PC-9 (cell line): ENCODE measurements at regions not wholly inside any gene's neighbourhood (a gene's known extent, or its start where the extent isn't known, plus 50 kb on each side); places are given as distances from the start of the nearest gene placed in this dataset.

ENCODE experiments used
- BruUV-seq: library from RNA; stranded (reverse); fragments of 400-500 nt; replicated peaks from 2 replicates; lab custom pipeline; 2021; lab: Mats Ljungman, UMichigan
- CTCF ChIA-PET: fragments of 300-600 bp; sonication (Branson Sonifier 250); formaldehyde crosslinking; loops from one replicate; lab custom pipeline; 2022; ENCODE audit warnings: antibody characterized with exemption; lab: Charles Lee
- POLR2A ChIA-PET: fragments of 300-600 bp; sonication (Branson Sonifier 250); formaldehyde crosslinking; loops from one replicate; lab custom pipeline; 2022; ENCODE audit warnings: antibody characterized with exemption; ENCODE audit not compliant: unreplicated experiment; lab: Charles Lee
- DNase-seq, 2 experiments: peaks; one replicate each; pipeline versions ENCODE4 v3.0.0 to v3.0.0-alpha.2; 2015 to 2022; ENCODE audit warnings: mixed read lengths in 1 of 2
- H2AFZ ChIP-seq: fragments of 200-600 bp; sonication (generic); 2 replicates; pipeline ENCODE4 v1.8.1; 2017; ENCODE audit warnings: antibody characterized with exemption
- H3F3A ChIP-seq: fragments of 200-600 bp; sonication (generic); 2 replicates; pipeline ENCODE4 v1.8.1; 2017; ENCODE audit warnings: antibody characterized with exemption, mild to moderate bottlenecking, low read depth; ENCODE audit not compliant: insufficient read depth
- H3K27ac ChIP-seq: fragments of 200-600 bp; sonication (generic); 2 replicates; pipeline ENCODE4 v1.6.1; 2016; ENCODE audit warnings: mixed run types
- H3K27me3 ChIP-seq: fragments of 200-600 bp; sonication (generic); 2 replicates; pipeline ENCODE4 v1.6.1; 2016; ENCODE audit warnings: low read depth, mixed run types; ENCODE audit not compliant: insufficient read depth
- H3K36me3 ChIP-seq: fragments of 200-600 bp; sonication (generic); 2 replicates; pipeline ENCODE4 v1.6.1; 2016; ENCODE audit warnings: low read depth, mixed run types
- H3K4me1 ChIP-seq: fragments of 200-600 bp; sonication (generic); replicated peaks from 2 replicates; pipeline ENCODE4 v1.6.1; 2016; ENCODE audit warnings: mixed run types; ENCODE audit not compliant: insufficient read depth
- H3K4me2 ChIP-seq: fragments of 200-600 bp; sonication (generic); 2 replicates; pipeline ENCODE4 v1.6.1; 2017; ENCODE audit warnings: mixed run types
- H3K4me3 ChIP-seq: fragments of 200-600 bp; sonication (generic); 2 replicates; pipeline ENCODE4 v1.6.1; 2016; ENCODE audit warnings: mixed run types
- H3K79me2 ChIP-seq: fragments of 200-600 bp; sonication (generic); 2 replicates; pipeline ENCODE4 v1.6.1; 2017; ENCODE audit warnings: low read depth, mixed run types
- H3K9me2 ChIP-seq: fragments of 200-600 bp; sonication (generic); 2 replicates; pipeline ENCODE4 v1.8.1; 2017; ENCODE audit warnings: mild to moderate bottlenecking; ENCODE audit not compliant: insufficient read depth
- H3K9me3 ChIP-seq: fragments of 200-600 bp; sonication (generic); 2 replicates; pipeline ENCODE4 v1.8.1; 2016; ENCODE audit warnings: low read depth; ENCODE audit not compliant: insufficient read depth
- H4K20me1 ChIP-seq: fragments of 200-600 bp; sonication (generic); 2 replicates; pipeline ENCODE4 v1.8.1; 2017; ENCODE audit not compliant: insufficient read depth
- CTCF ChIP-seq: fragments of 200-600 bp; sonication (generic); conservative IDR thresholded peaks from 2 replicates; pipeline ENCODE4 v1.6.1; 2017; ENCODE audit warnings: mixed run types, antibody characterized with exemption, mild to moderate bottlenecking, moderate library complexity
- EZH2 ChIP-seq: fragments of 200-600 bp; sonication (generic); IDR thresholded peaks from 2 replicates; pipeline ENCODE4 v1.8.0; 2017; ENCODE audit warnings: antibody characterized with exemption, low read depth
- intact Hi-C: fragments of 100-400 bp; cut with micrococcal nuclease; formaldehyde crosslinking; loops from one replicate; pipeline ENCODE4 v1.10.0; 2022; ENCODE audit not compliant: unreplicated experiment

GRCh38 chr1:199932462-199932861, 95.0 kb upstream of the NR5A2 start:
- Histone ChIP-seq H3K4me2 (no peak overlapping the region), H3K79me2 (no peaks in the 10 kb centered on the region), H3K9me3 (no peaks in the 10 kb centered on the region), H3K4me1 (no peaks in the 10 kb centered on the region), H3K36me3 (no peaks in the 10 kb centered on the region), H4K20me1 (no peaks in the 10 kb centered on the region), H2AFZ (no peak overlapping the region), H3K4me3 (no peak overlapping the region), H3K27me3 (no peaks in the 10 kb centered on the region), H3K27ac (no peak overlapping the region), H3F3A (no peaks in the 10 kb centered on the region), H3K9me2 (no peaks in the 10 kb centered on the region)
- no TSS peak for BruUV-seq
- intact Hi-C loops, result no loop called here
- POLR2A ChIA-PET, result no interaction called here
- no peak for DNase-seq
- no peak for TF ChIP-seq CTCF
- no peak for TF ChIP-seq EZH2
- CTCF ChIA-PET, result no interaction called here

GRCh38 chr1:199936441-199936840, 91.1 kb upstream of the NR5A2 start:
- BruUV-seq, result no TSS peak
- ChIA-PET CTCF (no interaction called here), POLR2A (no interaction called here)
- no peak for DNase-seq
- H3K9me2 ChIP-seq, result no peaks in the 10 kb centered on the region
- no peak overlapping the region for H3K4me2 ChIP-seq
- H3K4me3 ChIP-seq, result no peak overlapping the region
- no peak for TF ChIP-seq EZH2
- no peak for TF ChIP-seq CTCF
- no peaks in the 10 kb centered on the region for H3K4me1 ChIP-seq
- no peaks in the 10 kb centered on the region for H3K27me3 ChIP-seq
- H3K79me2 ChIP-seq, result no peaks in the 10 kb centered on the region
- no peaks in the 10 kb centered on the region for H4K20me1 ChIP-seq
- no peak overlapping the region for H2AFZ ChIP-seq
- H3K36me3 ChIP-seq, result no peaks in the 10 kb centered on the region
- no peak overlapping the region for H3K27ac ChIP-seq
- no peaks in the 10 kb centered on the region for H3F3A ChIP-seq
- intact Hi-C loops, result no loop called here
- no peaks in the 10 kb centered on the region for H3K9me3 ChIP-seq

- no peaks in the 10 kb centered on the region for H3K36me3 ChIP-seq
- H3K9me3 ChIP-seq, result no peaks in the 10 kb centered on the region
- H3F3A ChIP-seq, result no peaks in the 10 kb centered on the region
- no peak for TF ChIP-seq CTCF
- TF ChIP-seq EZH2, result no peak
- no peaks in the 10 kb centered on the region for H3K4me1 ChIP-seq
- intact Hi-C loops, result no loop called here
- BruUV-seq, result no TSS peak
- H4K20me1 ChIP-seq, result no peaks in the 10 kb centered on the region
- DNase-seq, result no peak
- H3K9me2 ChIP-seq, result no peaks in the 10 kb centered on the region
- H3K79me2 ChIP-seq, result no peaks in the 10 kb centered on the region
- H3K4me2 ChIP-seq, result no peak overlapping the region
- H3K4me3 ChIP-seq, result no peak overlapping the region
- POLR2A ChIA-PET, result no interaction called here
- H3K27ac ChIP-seq, result no peak overlapping the region
- no peaks in the 10 kb centered on the region for H3K27me3 ChIP-seq
- CTCF ChIA-PET, result interaction anchor here (0.6 kb wide), 1 partner anchor 916 kb away, joined by 4 read pairs; no protein-coding TSS in a partner anchor
- no peak overlapping the region for H2AFZ ChIP-seq
These were observed 90.3 kb upstream of the NR5A2 start for GRCh38 chr1:199937161-199937560.
